ENCODE measurements at regions not wholly inside any gene's neighbourhood (a gene's known extent, or its start where the extent isn't known, plus 50 kb on each side); places are given as distances from the start of the nearest gene placed in this dataset.

- TF ChIP-seq CTCF (IDR thresholded peaks at IDR 0.05) = no peak
- no peak for TF ChIP-seq POLR2A (IDR thresholded peaks at IDR 0.05)
These were observed 109.0 kb upstream of the SP4 start for GRCh38 chr7:21318916-21319270.
